Upper lobe of left lung (tissue), 6 donors: ENCODE measurements at regions not wholly inside any gene's neighbourhood (a gene's known extent, or its start where the extent isn't known, plus 50 kb on each side); places are given as distances from the start of the nearest gene placed in this dataset.

Experiments used
- ATAC-seq, 2 donors: fragments of 200-7000 bp; cut with Tn5 transposase; one replicate each; pipeline ENCODE4 v1.9.1; 2022; ENCODE audit warnings: mild to moderate bottlenecking in 2 of 2, moderate library complexity in 2 of 2; ENCODE audit not compliant: low FRiP score in 2 of 2
- DNase-seq, 2 donors: peaks; one replicate each; pipeline ENCODE4 v3.0.0-alpha.2; 2019 to 2020
- H3K27ac ChIP-seq, 4 donors: fragments of 200-600 bp; sonication (generic); one replicate each; pipeline ENCODE4 v1.5.1; 2016 to 2019
- H3K27me3 ChIP-seq, 4 donors: fragments of 200-600 bp; sonication (generic); one replicate each; pipeline ENCODE4 v1.5.1; 2017 to 2019
- H3K36me3 ChIP-seq, 4 donors: fragments of 200-600 bp; sonication (generic); one replicate each; pipeline ENCODE4 v1.5.1; 2016 to 2019
- H3K4me1 ChIP-seq, 4 donors: fragments of 200-600 bp; sonication (generic); one replicate each; pipeline ENCODE4 v1.5.1; 2018 to 2019
- H3K4me3 ChIP-seq, 4 donors: fragments of 200-600 bp; sonication (generic); one replicate each; pipeline ENCODE4 v1.5.1; 2017 to 2019; ENCODE audit warnings: mild to moderate bottlenecking in 2 of 4, moderate library complexity in 1 of 4
- H3K9me3 ChIP-seq, 4 donors: fragments of 200-600 bp; sonication (generic); one replicate each; pipeline ENCODE4 v1.5.1; 2018 to 2019
- CTCF ChIP-seq, 6 experiments: fragments of 450-650 bp in 4 of 6; fragments of 200-600 bp in 2 of 6; sonication (generic) in 2 of 6; IDR thresholded peaks; one replicate each; pipeline ENCODE4 v1.5.1; 2016 to 2019; ENCODE audit warnings: antibody characterized with exemption in 6 of 6
- EP300 ChIP-seq, 4 donors: sonication (generic); formaldehyde crosslinking; IDR thresholded peaks; one replicate each; pipeline ENCODE4 v1.5.1; 2017; ENCODE audit warnings: antibody characterized with exemption in 4 of 4, control low read depth in 2 of 4
- POLR2A ChIP-seq, 4 donors: fragments of 450-650 bp; IDR thresholded peaks; one replicate each; pipeline ENCODE4 v1.5.1; 2016 to 2017; ENCODE audit warnings: antibody characterized with exemption in 4 of 4, mild to moderate bottlenecking in 2 of 4
- POLR2AphosphoS5 ChIP-seq, 2 donors: sonication (generic); formaldehyde crosslinking; IDR thresholded peaks; one replicate each; pipeline ENCODE4 v1.5.1; 2017; ENCODE audit warnings: antibody characterized with exemption in 2 of 2
- WGBS, 2 donors: methylation state at CpG; one replicate each; pipeline ENCODE4 v1.1.5; 2017 to 2018; 5-methylcytosine and 5-hydroxymethylcytosine counted together
- donor health status: DM: no; HTN: no; CAD: no; lungs with moderate emphysema.
- donor health status: DM: no; HTN: yes; CAD: no; lungs with severe emphysema.

DNA sequence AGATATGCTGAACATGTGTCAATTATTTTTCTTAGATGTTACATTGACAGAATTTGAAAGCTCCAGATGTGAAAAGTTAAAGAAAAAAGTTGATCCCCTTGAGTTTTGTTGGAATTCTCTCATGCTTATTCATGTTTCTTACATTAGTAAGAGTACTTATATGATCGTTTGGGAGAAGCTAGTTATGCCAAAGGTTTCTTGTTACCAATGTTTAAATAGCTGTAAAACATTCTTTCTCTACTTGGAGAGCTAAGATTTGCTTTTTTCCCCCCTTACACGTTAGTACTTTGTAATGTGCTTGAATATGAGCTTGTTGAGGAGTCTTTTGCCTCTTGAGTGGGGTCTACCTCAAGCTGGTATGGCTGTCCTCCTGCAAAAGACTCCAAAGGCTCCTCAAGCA is 551.1 kb upstream of the AMELY start:
- no peak for ATAC-seq

GRCh38 chrY:7461873-7462525 is 550.4 kb upstream of the AMELY start:
- no peak for TF ChIP-seq EP300 (IDR thresholded peaks at IDR 0.05)
- no peak for TF ChIP-seq CTCF (IDR thresholded peaks at IDR 0.05)
- no peak for TF ChIP-seq POLR2AphosphoS5 (IDR thresholded peaks at IDR 0.05)
- TF ChIP-seq POLR2A (IDR thresholded peaks at IDR 0.05) = no peak
- Histone ChIP-seq H3K36me3 (no peaks in the 10 kb centered on the region), H3K27ac (no peak overlapping the region), H3K27me3 (no peaks in the 10 kb centered on the region), H3K4me3 (no peak overlapping the region), H3K9me3 (no peaks in the 10 kb centered on the region), H3K4me1 (no peaks in the 10 kb centered on the region)
- WGBS, 2 donors = 89% methylated on average over 6 of the region's 6 CpGs; no CpG with 5 or more reads in 1 of the 2 donors
- no peak for DNase-seq
- ATAC-seq = peak in 1 of 2 donors; percentile 80

More for the DNA sequence above, 551.1 kb upstream of the AMELY start:
- no peak overlapping the region for H3K4me3 ChIP-seq
- no peak overlapping the region for H3K27ac ChIP-seq
- H3K36me3 ChIP-seq = no peaks in the 10 kb centered on the region
- WGBS, 2 donors = 43% methylated on average over 2 of the region's 2 CpGs; no CpG with 5 or more reads in 1 of the 2 donors
- no peaks in the 10 kb centered on the region for H3K27me3 ChIP-seq
- TF ChIP-seq CTCF (IDR thresholded peaks at IDR 0.05) (no peak), EP300 (IDR thresholded peaks at IDR 0.05) (no peak)
- DNase-seq = no peak
- H3K4me1 ChIP-seq = no peaks in the 10 kb centered on the region
- H3K9me3 ChIP-seq = no peaks in the 10 kb centered on the region

GRCh38 chrY:7459802-7460201 is 548.2 kb upstream of the AMELY start:
- DNase-seq = no peak
- TF ChIP-seq CTCF (IDR thresholded peaks at IDR 0.05) (no peak), POLR2A (IDR thresholded peaks at IDR 0.05) (no peak), EP300 (IDR thresholded peaks at IDR 0.05) (no peak), POLR2AphosphoS5 (IDR thresholded peaks at IDR 0.05) (no peak)
- no peak overlapping the region for H3K27ac ChIP-seq
- no peak for ATAC-seq
- H3K9me3 ChIP-seq = no peaks in the 10 kb centered on the region
- H3K36me3 ChIP-seq = no peaks in the 10 kb centered on the region
- no peaks in the 10 kb centered on the region for H3K4me1 ChIP-seq
- H3K27me3 ChIP-seq = no peaks in the 10 kb centered on the region
- H3K4me3 ChIP-seq = no peak overlapping the region

DNA sequence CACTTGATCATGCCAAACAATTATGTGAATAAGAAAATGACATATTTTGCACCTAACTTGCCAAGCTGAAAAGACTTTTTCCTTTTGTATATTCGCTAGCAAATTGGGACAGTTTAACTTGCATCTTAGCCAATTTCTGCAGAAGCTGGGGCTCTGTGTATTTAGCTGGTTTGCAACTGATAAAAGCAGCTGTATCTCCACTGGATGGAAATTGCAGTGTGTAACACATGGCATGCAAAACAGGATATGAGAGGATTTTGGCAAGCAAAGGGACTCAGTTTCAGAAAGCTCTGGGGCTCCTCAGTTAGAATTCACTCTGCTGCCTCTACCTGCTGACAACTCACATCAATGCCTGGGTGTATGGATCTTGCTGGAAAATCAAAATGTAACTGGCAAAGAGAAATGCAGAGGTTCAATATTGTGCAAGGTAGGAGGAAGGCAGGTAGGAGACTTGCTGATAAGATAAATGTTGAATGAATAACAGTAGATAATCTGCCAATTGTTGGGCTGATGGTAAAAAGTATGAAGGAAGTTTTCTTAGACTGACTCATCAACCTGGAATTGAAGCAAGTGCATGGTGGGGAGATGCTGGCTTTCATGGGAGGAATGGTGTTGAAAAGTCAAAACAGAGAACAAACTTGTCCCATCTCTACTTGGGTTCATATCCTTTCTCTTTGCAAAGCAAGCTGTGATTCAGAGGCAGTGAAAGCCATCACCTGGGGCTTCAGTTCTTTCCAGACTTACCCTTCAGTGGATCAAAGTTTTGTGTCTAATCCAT is 546.9 kb upstream of the AMELY start:
- no peaks in the 10 kb centered on the region for H3K36me3 ChIP-seq
- H3K9me3 ChIP-seq = no peaks in the 10 kb centered on the region
- no peak overlapping the region for H3K27ac ChIP-seq
- no peak overlapping the region for H3K4me3 ChIP-seq
- no peaks in the 10 kb centered on the region for H3K4me1 ChIP-seq
- DNase-seq (no peak), ATAC-seq (peak in 1 of 2 donors; percentile 25)
- no peaks in the 10 kb centered on the region for H3K27me3 ChIP-seq
- TF ChIP-seq POLR2AphosphoS5 (IDR thresholded peaks at IDR 0.05) (no peak), EP300 (IDR thresholded peaks at IDR 0.05) (no peak), CTCF (IDR thresholded peaks at IDR 0.05) (no peak), POLR2A (IDR thresholded peaks at IDR 0.05) (no peak)
- 38% methylated on average over 1 of the region's 1 CpG; no CpG with 5 or more reads in 1 of the 2 donors for WGBS, 2 donors
